ENCODE measurements at regions not wholly inside any gene's neighbourhood (a gene's known extent, or its start where the extent isn't known, plus 50 kb on each side); places are given as distances from the start of the nearest gene placed in this dataset.
"Not testable (repeated sequence)": the region's sequence is repeated elsewhere in the genome, so short reads cannot be mapped to it uniquely, and the experiment has no call there.

DNA sequence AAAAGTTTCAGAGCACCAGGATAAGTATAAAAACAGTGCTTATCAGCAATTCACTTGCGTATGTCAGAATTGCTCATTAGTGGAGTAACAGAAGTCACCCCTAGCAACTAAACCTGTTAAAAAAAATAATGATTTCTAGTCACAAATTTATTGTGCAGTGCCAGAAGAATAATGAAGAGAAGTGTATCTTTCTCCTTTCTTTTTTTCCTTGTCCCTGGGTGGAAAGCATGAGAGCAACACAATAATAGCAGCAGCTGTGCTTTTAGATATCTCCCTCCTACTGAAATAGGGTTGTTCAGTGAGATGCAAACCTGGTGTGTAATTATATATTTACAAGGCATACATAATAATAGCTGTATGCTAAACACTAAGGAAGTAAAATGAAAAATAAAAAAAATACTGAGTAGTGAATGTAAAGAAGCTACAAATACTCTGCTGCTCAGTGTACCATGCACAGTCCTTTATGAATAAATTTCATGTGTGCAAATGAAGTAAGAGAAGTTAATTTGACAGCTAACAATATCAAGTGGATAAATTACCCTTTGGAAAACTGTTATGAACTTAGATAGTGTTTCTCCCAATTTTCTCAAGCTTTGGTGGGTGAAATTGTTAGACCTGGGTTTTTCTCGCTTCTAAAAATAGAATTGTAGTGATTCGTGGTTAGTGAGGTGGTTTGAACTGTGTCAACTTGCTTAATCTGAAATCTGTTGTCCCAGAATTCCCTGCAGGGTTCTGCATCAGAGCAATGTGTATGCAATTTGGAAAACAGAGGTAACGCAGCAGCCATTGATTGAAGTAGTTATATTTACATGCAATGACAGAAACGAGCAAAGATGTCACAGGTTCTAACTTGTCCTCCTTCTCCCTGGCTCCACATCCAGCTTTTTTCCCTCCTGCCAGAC, 125.7 kb upstream of the NDST3 start:
- no peak overlapping the region for H3K4me3 ChIP-seq (ENCODE audit: low read depth, low read length)

DNA sequence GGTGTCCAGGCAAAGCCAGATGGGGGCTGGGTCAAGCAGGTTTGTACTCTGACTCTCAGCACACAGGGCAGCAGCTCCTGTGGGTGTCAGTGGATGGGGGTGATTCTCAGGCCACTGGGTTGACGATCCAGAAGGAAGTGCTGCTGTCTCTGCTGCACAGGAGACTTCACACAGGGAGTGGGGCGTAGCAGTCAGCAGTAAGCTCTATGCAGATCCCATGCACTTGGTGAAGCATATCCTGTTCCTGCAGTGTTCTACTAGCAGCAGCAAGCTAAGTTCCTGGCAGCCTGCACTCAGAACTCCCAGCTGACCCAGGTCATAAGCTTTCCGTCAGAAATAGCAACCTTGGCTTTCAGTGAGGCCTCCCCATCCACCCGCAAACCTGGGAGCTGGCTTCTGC, 117.6 kb upstream of the NDST3 start:
- Histone ChIP-seq H3K4me1 (ENCODE audit: control insufficient read depth, insufficient read depth, low read length) (peaks cover 9% of the 10 kb centered on the region), H3K9me3 (ENCODE audit: control insufficient read depth, insufficient read depth, low read length) (no peaks in the 10 kb centered on the region; the same call in 1 of the 2 replicates), H3K9ac (ENCODE audit: low read depth, low read length) (no peak overlapping the region), H3K27me3 (ENCODE audit: control insufficient read depth, insufficient read depth, low read length) (no peaks in the 10 kb centered on the region), H3K4me3 (ENCODE audit: low read depth, low read length) (no peak overlapping the region), H3K27ac (ENCODE audit: low read depth, low read length) (no peak overlapping the region), H3K36me3 (ENCODE audit: control insufficient read depth, insufficient read depth, low read length) (no peaks in the 10 kb centered on the region)

More for the DNA sequence above, 125.7 kb upstream of the NDST3 start:
- no peaks in the 10 kb centered on the region for H3K27me3 ChIP-seq (ENCODE audit: control insufficient read depth, insufficient read depth, low read length)
- H3K36me3 ChIP-seq (ENCODE audit: control insufficient read depth, insufficient read depth, low read length): no peaks in the 10 kb centered on the region
- no peak overlapping the region for H3K9ac ChIP-seq (ENCODE audit: low read depth, low read length)
- no peak overlapping the region for H3K27ac ChIP-seq (ENCODE audit: low read depth, low read length)
- H3K9me3 ChIP-seq (ENCODE audit: control insufficient read depth, insufficient read depth, low read length): no peaks in the 10 kb centered on the region
- no peaks in the 10 kb centered on the region for H3K4me1 ChIP-seq (ENCODE audit: control insufficient read depth, insufficient read depth, low read length)

DNA sequence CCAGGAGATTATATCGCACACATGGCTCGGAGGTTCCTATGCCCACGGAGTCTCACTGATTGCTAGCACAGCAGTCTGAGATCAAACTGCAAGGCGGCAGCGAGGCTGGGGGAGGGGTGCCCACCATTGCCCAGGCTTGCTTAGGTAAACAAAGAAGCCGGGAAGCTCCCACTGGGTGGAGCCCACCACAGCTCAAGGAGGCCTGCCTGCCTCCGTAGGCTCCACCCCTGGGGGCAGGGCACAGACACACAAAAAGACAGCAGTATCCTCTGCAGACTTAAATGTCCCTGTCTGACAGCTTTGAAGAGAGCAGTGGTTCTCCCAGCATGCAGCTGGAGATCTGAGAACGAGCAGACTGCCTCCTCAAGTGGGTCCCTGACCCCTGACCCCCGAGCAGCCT, 112.0 kb upstream of the NDST3 start:
- not testable (repeated sequence) for H3K9me3 ChIP-seq (ENCODE audit: control insufficient read depth, insufficient read depth, low read length); H3K27me3 ChIP-seq (ENCODE audit: control insufficient read depth, insufficient read depth, low read length); H3K36me3 ChIP-seq (ENCODE audit: control insufficient read depth, insufficient read depth, low read length); H3K4me3 ChIP-seq (ENCODE audit: low read depth, low read length); H3K9ac ChIP-seq (ENCODE audit: low read depth, low read length); H3K4me1 ChIP-seq (ENCODE audit: control insufficient read depth, insufficient read depth, low read length); H3K27ac ChIP-seq (ENCODE audit: low read depth, low read length)

DNA sequence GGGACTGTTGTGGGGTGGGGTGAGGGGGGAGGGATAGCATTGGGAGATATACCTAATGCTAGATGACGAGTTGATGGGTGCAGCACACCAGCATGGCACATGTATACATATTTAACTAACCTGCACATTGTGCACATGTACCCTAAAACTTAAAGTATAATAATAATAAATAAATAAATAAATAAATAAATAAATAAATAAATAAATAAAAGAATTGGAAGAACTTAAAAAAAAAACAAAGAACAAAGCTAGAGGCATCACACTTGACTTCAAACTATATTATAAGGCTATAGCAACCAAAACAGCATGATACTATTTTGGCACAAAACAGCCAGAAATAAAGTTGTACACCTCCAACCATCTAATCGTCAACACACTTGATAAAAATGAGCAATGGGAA, 106.5 kb upstream of the NDST3 start:
- not testable (repeated sequence) for H3K36me3 ChIP-seq (ENCODE audit: control insufficient read depth, insufficient read depth, low read length); H3K4me1 ChIP-seq (ENCODE audit: control insufficient read depth, insufficient read depth, low read length); H3K9ac ChIP-seq (ENCODE audit: low read depth, low read length); H3K9me3 ChIP-seq (ENCODE audit: control insufficient read depth, insufficient read depth, low read length); H3K27ac ChIP-seq (ENCODE audit: low read depth, low read length); H3K27me3 ChIP-seq (ENCODE audit: control insufficient read depth, insufficient read depth, low read length); H3K4me3 ChIP-seq (ENCODE audit: low read depth, low read length)

DNA sequence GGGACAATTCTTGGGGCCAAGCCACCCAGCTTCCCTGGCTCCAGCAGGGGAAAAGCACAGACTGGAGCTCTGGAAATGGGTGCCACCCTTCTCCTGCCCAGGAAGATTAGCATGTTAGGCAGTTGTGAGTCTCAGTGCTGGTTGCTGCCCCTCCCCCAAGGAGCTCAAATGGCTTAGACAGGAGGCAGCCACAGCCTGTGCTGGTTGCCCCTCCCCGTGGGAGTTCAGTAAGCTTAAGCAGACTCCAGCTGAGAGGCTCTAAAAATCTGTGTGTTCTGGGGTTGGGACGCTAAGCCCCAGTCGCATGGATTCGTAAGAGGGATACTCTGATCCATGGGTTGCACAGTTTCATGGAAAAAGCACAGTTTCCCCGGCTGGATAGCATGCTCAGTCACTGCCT, 92.7 kb upstream of the NDST3 start:
- Histone ChIP-seq H3K36me3 (ENCODE audit: control insufficient read depth, insufficient read depth, low read length) (no peaks in the 10 kb centered on the region), H3K9ac (ENCODE audit: low read depth, low read length) (no peak overlapping the region), H3K9me3 (ENCODE audit: control insufficient read depth, insufficient read depth, low read length) (no peaks in the 10 kb centered on the region), H3K4me3 (ENCODE audit: low read depth, low read length) (no peak overlapping the region), H3K27ac (ENCODE audit: low read depth, low read length) (no peak overlapping the region), H3K27me3 (ENCODE audit: control insufficient read depth, insufficient read depth, low read length) (no peaks in the 10 kb centered on the region), H3K4me1 (ENCODE audit: control insufficient read depth, insufficient read depth, low read length) (no peaks in the 10 kb centered on the region; the same call in 1 of the 2 replicates)

DNA sequence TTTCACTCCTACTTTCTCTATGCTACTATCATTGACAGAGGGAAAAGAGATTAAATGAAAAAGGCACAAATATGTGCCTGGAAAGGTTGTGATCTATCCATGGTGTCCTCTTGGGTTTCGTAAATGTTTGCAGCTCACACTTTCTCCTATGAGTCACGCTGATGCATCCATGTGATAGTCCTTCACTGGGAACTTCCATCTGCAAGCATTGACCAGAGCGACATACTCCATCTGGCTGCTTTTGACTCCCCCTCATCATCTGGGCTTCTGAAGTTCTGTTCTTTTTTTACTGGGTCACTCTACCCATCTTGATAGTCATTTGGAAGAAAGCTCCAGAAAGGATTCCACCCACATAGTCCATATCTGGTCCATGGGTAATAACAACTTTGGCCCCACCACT, 84.7 kb upstream of the NDST3 start:
- H3K9me3 ChIP-seq (ENCODE audit: control insufficient read depth, insufficient read depth, low read length): no peaks in the 10 kb centered on the region
- H3K27me3 ChIP-seq (ENCODE audit: control insufficient read depth, insufficient read depth, low read length): no peaks in the 10 kb centered on the region
- no peak overlapping the region for H3K27ac ChIP-seq (ENCODE audit: low read depth, low read length)
- no peak overlapping the region for H3K9ac ChIP-seq (ENCODE audit: low read depth, low read length)
- no peaks in the 10 kb centered on the region for H3K4me1 ChIP-seq (ENCODE audit: control insufficient read depth, insufficient read depth, low read length)
- no peak overlapping the region for H3K4me3 ChIP-seq (ENCODE audit: low read depth, low read length)
- no peaks in the 10 kb centered on the region for H3K36me3 ChIP-seq (ENCODE audit: control insufficient read depth, insufficient read depth, low read length)

DNA sequence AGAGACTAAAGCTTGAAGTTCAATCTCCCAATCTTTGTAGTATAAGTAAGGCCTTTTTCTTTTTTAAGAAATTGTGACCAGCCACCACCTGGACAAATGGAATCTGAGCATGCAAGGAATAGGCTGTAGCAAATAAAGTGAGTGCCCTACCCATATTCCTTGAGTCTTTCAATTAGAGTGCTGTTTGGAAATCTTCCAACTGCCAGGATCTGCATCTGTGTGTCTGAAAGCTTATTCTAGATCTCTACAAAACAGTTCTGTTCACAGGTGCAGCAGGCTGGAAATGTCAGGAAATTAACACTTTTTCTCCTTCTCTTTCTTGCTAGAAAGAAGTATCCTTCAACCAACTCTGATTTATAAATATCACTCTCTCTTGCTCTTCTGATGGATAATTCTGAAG, 76.7 kb upstream of the NDST3 start:
- H3K27ac ChIP-seq (ENCODE audit: low read depth, low read length): no peak overlapping the region
- H3K9ac ChIP-seq (ENCODE audit: low read depth, low read length): no peak overlapping the region
- no peaks in the 10 kb centered on the region for H3K36me3 ChIP-seq (ENCODE audit: control insufficient read depth, insufficient read depth, low read length)
- no peaks in the 10 kb centered on the region for H3K9me3 ChIP-seq (ENCODE audit: control insufficient read depth, insufficient read depth, low read length)
- no peaks in the 10 kb centered on the region for H3K4me1 ChIP-seq (ENCODE audit: control insufficient read depth, insufficient read depth, low read length)
- H3K27me3 ChIP-seq (ENCODE audit: control insufficient read depth, insufficient read depth, low read length): no peaks in the 10 kb centered on the region
- no peak overlapping the region for H3K4me3 ChIP-seq (ENCODE audit: low read depth, low read length)

DNA sequence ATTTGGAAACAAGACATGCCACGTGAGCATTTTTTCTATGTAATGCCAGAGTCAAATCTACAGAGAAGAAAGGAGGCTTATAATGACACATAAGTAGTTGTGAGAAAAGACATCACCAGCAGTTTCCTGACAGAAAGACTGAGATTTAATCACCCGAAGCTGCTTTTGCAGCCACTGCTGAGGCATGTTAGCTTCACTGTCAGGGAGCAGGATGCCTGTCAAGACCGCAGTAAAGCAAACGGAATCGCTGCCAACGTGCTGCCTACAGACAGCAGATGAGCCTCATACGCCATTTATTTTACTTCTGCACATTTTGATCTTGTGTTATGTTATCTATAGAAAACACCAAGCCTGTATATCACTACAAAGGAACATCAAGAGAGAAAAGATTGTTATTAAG, 68.7 kb upstream of the NDST3 start:
- H3K9ac ChIP-seq (ENCODE audit: low read depth, low read length): no peak overlapping the region
- no peaks in the 10 kb centered on the region for H3K27me3 ChIP-seq (ENCODE audit: control insufficient read depth, insufficient read depth, low read length)
- H3K4me3 ChIP-seq (ENCODE audit: low read depth, low read length): no peak overlapping the region
- no peaks in the 10 kb centered on the region for H3K9me3 ChIP-seq (ENCODE audit: control insufficient read depth, insufficient read depth, low read length)
- H3K27ac ChIP-seq (ENCODE audit: low read depth, low read length): no peak overlapping the region
- no peaks in the 10 kb centered on the region for H3K4me1 ChIP-seq (ENCODE audit: control insufficient read depth, insufficient read depth, low read length)
- no peaks in the 10 kb centered on the region for H3K36me3 ChIP-seq (ENCODE audit: control insufficient read depth, insufficient read depth, low read length)

DNA sequence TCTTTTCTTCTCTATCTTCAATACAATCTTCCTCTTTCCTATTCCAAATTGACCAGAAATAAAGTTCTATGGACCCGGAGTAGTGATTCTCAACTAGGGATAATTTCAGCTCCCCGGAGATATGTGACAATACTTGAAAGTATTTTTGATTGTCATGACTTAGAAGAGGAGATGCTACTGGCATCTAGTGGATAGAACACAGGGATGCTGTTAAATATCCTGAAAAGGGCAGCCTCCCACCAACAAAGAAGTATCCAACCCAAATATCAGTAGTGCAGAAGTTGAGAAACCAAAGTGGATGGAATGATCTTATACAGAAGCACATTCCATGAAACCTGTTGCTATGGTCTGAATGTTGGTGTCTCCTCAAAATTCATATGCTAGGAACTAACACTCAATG, 65.7 kb upstream of the NDST3 start:
- Histone ChIP-seq H3K9me3 (ENCODE audit: control insufficient read depth, insufficient read depth, low read length) (no peaks in the 10 kb centered on the region), H3K27ac (ENCODE audit: low read depth, low read length) (no peak overlapping the region), H3K4me3 (ENCODE audit: low read depth, low read length) (no peak overlapping the region), H3K27me3 (ENCODE audit: control insufficient read depth, insufficient read depth, low read length) (no peaks in the 10 kb centered on the region), H3K4me1 (ENCODE audit: control insufficient read depth, insufficient read depth, low read length) (no peaks in the 10 kb centered on the region), H3K9ac (ENCODE audit: low read depth, low read length) (no peak overlapping the region), H3K36me3 (ENCODE audit: control insufficient read depth, insufficient read depth, low read length) (no peaks in the 10 kb centered on the region)

DNA sequence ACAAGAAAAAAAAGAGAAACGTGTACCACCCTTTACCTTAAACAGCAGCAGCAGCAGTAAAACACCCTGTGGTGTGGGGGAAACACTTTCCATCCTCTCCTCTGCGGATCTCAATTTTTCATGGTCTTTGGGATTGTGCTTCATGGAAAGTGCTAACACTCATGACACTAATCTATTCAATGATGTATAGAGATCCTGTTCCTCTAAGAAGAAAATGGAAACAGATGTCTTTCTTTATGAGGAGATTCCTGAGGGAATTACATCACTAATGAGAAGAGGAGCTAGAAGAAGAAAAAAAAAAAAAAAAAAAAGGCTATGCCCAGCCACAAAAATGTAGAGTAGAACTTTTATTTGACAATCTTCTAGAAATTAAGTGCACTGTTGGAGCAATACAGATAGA, 62.9 kb upstream of the NDST3 start:
- no peak overlapping the region for H3K4me3 ChIP-seq (ENCODE audit: low read depth, low read length)
- H3K27ac ChIP-seq (ENCODE audit: low read depth, low read length): no peak overlapping the region
- H3K4me1 ChIP-seq (ENCODE audit: control insufficient read depth, insufficient read depth, low read length): no peaks in the 10 kb centered on the region
- H3K9ac ChIP-seq (ENCODE audit: low read depth, low read length): no peak overlapping the region
- H3K36me3 ChIP-seq (ENCODE audit: control insufficient read depth, insufficient read depth, low read length): no peaks in the 10 kb centered on the region
- no peaks in the 10 kb centered on the region for H3K27me3 ChIP-seq (ENCODE audit: control insufficient read depth, insufficient read depth, low read length)
- H3K9me3 ChIP-seq (ENCODE audit: control insufficient read depth, insufficient read depth, low read length): no peaks in the 10 kb centered on the region

DNA sequence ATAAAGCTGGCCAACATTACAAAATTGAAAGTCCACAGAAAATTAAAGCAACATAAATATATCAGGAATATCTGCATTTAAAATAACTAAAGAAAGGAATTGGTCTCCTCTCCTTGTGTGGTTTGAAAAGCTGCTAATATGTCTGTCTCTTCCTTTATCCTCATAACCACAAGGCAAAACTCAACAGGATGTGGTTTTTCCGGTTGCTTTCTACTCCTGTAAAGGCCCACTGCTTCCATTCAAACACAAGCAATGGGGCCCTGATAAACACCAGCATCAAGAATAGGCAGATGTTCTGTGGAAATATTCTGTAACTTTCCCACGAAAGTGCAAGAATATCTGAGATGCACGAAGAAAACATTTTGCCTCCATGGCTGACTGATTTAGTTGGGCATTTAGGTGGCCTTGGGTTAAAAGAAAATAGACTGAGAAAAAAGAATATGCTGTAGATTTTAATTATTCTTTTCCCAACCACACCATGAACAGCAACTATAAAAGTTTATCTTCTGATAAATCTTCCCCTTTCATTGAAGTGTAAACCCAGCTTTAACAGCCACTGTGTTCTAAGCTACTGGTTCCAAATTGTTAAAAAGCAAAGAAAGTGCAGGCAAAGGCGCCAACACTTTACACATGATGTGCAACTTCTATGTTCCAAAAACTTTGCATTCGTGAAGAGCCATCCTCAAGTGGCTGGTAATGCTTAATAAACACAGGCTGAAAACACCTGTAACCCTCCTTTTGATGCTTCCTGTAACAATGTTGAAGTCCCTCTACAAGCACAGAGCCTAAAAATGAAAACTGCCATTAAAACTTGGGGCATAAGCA, 50.5 kb upstream of the NDST3 start:
- no peak overlapping the region for H3K27ac ChIP-seq (ENCODE audit: low read depth, low read length)
- no peaks in the 10 kb centered on the region for H3K9me3 ChIP-seq (ENCODE audit: control insufficient read depth, insufficient read depth, low read length)
- H3K4me3 ChIP-seq (ENCODE audit: low read depth, low read length): no peak overlapping the region
- no peaks in the 10 kb centered on the region for H3K27me3 ChIP-seq (ENCODE audit: control insufficient read depth, insufficient read depth, low read length)
- no peak overlapping the region for H3K9ac ChIP-seq (ENCODE audit: low read depth, low read length)
- H3K36me3 ChIP-seq (ENCODE audit: control insufficient read depth, insufficient read depth, low read length): no peaks in the 10 kb centered on the region
- no peaks in the 10 kb centered on the region for H3K4me1 ChIP-seq (ENCODE audit: control insufficient read depth, insufficient read depth, low read length)

Data from HUES48 (cell line).